GM12878 (cell line): ENCODE measurements at regions not wholly inside any gene's neighbourhood (a gene's known extent, or its start where the extent isn't known, plus 50 kb on each side); places are given as distances from the start of the nearest gene placed in this dataset.

Experiments used
- ATAC-seq: fragments of 200-7000 bp; cut with Tn5 transposase; 3 replicates; pipeline ENCODE4 v1.9.1; 2020; ENCODE audit warnings: mild to moderate bottlenecking, moderate library complexity
- BruUV-seq: library from RNA; stranded (reverse); fragments of 400-500 nt; replicated peaks from 2 replicates; lab custom pipeline; 2021; lab: Mats Ljungman, UMichigan
- CTCF ChIA-PET: fragments of 300-600 bp; sonication (Branson Sonifier 250); formaldehyde crosslinking; extraction: SDS; loops from one replicate; lab custom pipeline; 2021; ENCODE audit warnings: inconsistent platforms; lab: Yijun Ruan, JAX
- POLR2A ChIA-PET: fragments of 350-600 bp; formaldehyde crosslinking; extraction: SDS; loops from one replicate; lab custom pipeline; 2021; ENCODE audit warnings: inconsistent platforms; lab: Charles Lee
- RAD21 ChIA-PET: fragments of 300-600 bp; sonication (Branson Sonifier 250); formaldehyde crosslinking; loops from one replicate; lab custom pipeline; 2023; ENCODE audit warnings: antibody characterized with exemption; ENCODE audit not compliant: unreplicated experiment; lab: Charles Lee
- SMC1A ChIA-PET: fragments of 300-600 bp; sonication (Branson Sonifier 250); formaldehyde crosslinking; loops from one replicate; lab custom pipeline; 2023; ENCODE audit not compliant: unreplicated experiment, uncharacterized antibody; lab: Charles Lee
- DNase-seq: peaks from one replicate; pipeline ENCODE4 v3.0.0-alpha.2; 2011; ENCODE audit warnings: low read depth, low spot score
- FAIRE-seq: peaks from 3 replicates; lab custom pipeline; 2011; peaks lifted over from hg19 to GRCh38; lab: Jason Lieb, UNC
- H2AFZ ChIP-seq: 2 replicates; pipeline ENCODE4 v1.6.0; 2011; ENCODE audit warnings: low read depth, low read length, control low read depth; ENCODE audit not compliant: control insufficient read depth
- H3K27ac ChIP-seq: 2 replicates; pipeline ENCODE4 v1.5.1; 2011; ENCODE audit warnings: control low read depth; ENCODE audit not compliant: control insufficient read depth, insufficient read depth
- H3K27me3 ChIP-seq, 2 experiments: replicated peaks in 1 of 2; 2 replicates each; pipeline versions ENCODE4 v1.6.0 to v1.6.1; 2011; ENCODE audit warnings: low read length in 1 of 2; ENCODE audit not compliant: control insufficient read depth in 2 of 2, insufficient read depth in 2 of 2
- H3K36me3 ChIP-seq, 2 experiments: 2 replicates each; pipeline ENCODE4 v1.5.1; 2011; ENCODE audit warnings: low read length in 1 of 2; ENCODE audit not compliant: control insufficient read depth in 2 of 2, insufficient read depth in 2 of 2
- H3K4me1 ChIP-seq: 2 replicates; pipeline ENCODE4 v1.6.1; 2011; ENCODE audit warnings: mild to moderate bottlenecking, low read length, moderate library complexity, mixed read lengths; ENCODE audit not compliant: control insufficient read depth, insufficient read depth
- H3K4me2 ChIP-seq: 2 replicates; pipeline ENCODE4 v1.6.0; 2011; ENCODE audit warnings: control low read depth; ENCODE audit not compliant: control insufficient read depth, insufficient read depth
- H3K4me3 ChIP-seq: fragments of 200-600 bp; sonication (generic); 2 replicates; pipeline ENCODE4 v1.5.1; 2016
- H3K79me2 ChIP-seq: 2 replicates; pipeline ENCODE4 v1.6.0; 2011; ENCODE audit warnings: low read length; ENCODE audit not compliant: control insufficient read depth, insufficient read depth
- H3K9ac ChIP-seq: 2 replicates; pipeline ENCODE4 v1.8.0; 2011; ENCODE audit warnings: low read length, control low read depth, mixed read lengths; ENCODE audit not compliant: control insufficient read depth, insufficient read depth
- H3K9me3 ChIP-seq: replicated peaks from 3 replicates; pipeline ENCODE4 v1.5.1; 2011; ENCODE audit warnings: mild to moderate bottlenecking, low read length; ENCODE audit not compliant: control insufficient read depth, insufficient read depth
- H4K20me1 ChIP-seq: 2 replicates; pipeline ENCODE4 v1.6.0; 2011; ENCODE audit not compliant: control insufficient read depth, insufficient read depth
- ATF2 ChIP-seq: IDR thresholded peaks from 2 replicates; pipeline ENCODE4 v1.6.1; 2012; ENCODE audit warnings: low read length, inconsistent platforms
- CBFB ChIP-seq: IDR thresholded peaks from 2 replicates; pipeline ENCODE4 v1.6.1; 2016; ENCODE audit warnings: antibody characterized with exemption, low read depth
- EED ChIP-seq: sonication (generic); IDR thresholded peaks from 2 replicates; pipeline ENCODE4 v1.6.1; 2016; ENCODE audit warnings: antibody characterized with exemption, low read depth
- EGR1 ChIP-seq, 2 experiments: IDR thresholded peaks; 1 replicate in 1 of 2; 2 replicates in 1 of 2; pipeline ENCODE4 v1.6.1; 2011 to 2012; ENCODE audit warnings: low read depth in 2 of 2, low read length in 2 of 2, borderline replicate concordance in 1 of 2, mild to moderate bottlenecking in 1 of 2, moderate library complexity in 1 of 2
- HDGF ChIP-seq: fragments of 450-650 bp; IDR thresholded peaks from 2 replicates; pipeline ENCODE4 v1.6.1; 2016; ENCODE audit warnings: antibody characterized with exemption
- IKZF1 ChIP-seq: fragments of 450-650 bp; conservative IDR thresholded peaks from 2 replicates; pipeline ENCODE4 v1.6.1; 2017; ENCODE audit warnings: antibody characterized with exemption, mild to moderate bottlenecking
- KDM1A ChIP-seq: fragments of 200-600 bp; sonication (generic); IDR thresholded peaks from 2 replicates; pipeline ENCODE4 v1.6.1; 2016; ENCODE audit warnings: borderline replicate concordance
- PAX5 ChIP-seq: IDR thresholded peaks from 2 replicates; pipeline ENCODE4 v1.6.1; 2011; ENCODE audit warnings: low read depth, low read length, borderline replicate concordance
- RELB ChIP-seq: fragments of 450-650 bp; IDR thresholded peaks from 2 replicates; pipeline ENCODE4 v1.6.1; 2017; ENCODE audit warnings: low read depth, mild to moderate bottlenecking, moderate library complexity
- SKIL ChIP-seq: fragments of 450-650 bp; IDR thresholded peaks from 2 replicates; pipeline ENCODE4 v1.6.1; 2017; ENCODE audit warnings: mild to moderate bottlenecking, low read depth, inconsistent platforms; ENCODE audit not compliant: poor library complexity, severe bottlenecking
- SREBF1 ChIP-seq: IDR thresholded peaks from 2 replicates; pipeline ENCODE4 v1.6.1; 2012; ENCODE audit warnings: mild to moderate bottlenecking, low read length
- STAT3 ChIP-seq: IDR thresholded peaks from 2 replicates; pipeline ENCODE4 v1.6.1; 2011; ENCODE audit warnings: low read depth, low read length, improper control_type of control experiment
- TBL1XR1 ChIP-seq: IDR thresholded peaks from 2 replicates; pipeline ENCODE4 v1.6.1; 2012; ENCODE audit warnings: low read depth, low read length, improper control_type of control experiment
- ZBTB40 ChIP-seq: fragments of 450-650 bp; IDR thresholded peaks from 2 replicates; pipeline ENCODE4 v1.6.1; 2016; ENCODE audit warnings: mild to moderate bottlenecking, moderate library complexity, borderline replicate concordance
- WGBS: methylation state at CpG from one replicate; pipeline ENCODE4 v1.1.6; 2016; ENCODE audit warnings: low lambda C conversion rate; ENCODE audit not compliant: insufficient replicate concordance, insufficient coverage; ENCODE audit errors: missing lambda C conversion rate; 5-methylcytosine and 5-hydroxymethylcytosine counted together
- in situ Hi-C: fragments of 300-500 bp; cut with MboI; formaldehyde crosslinking; loops from 9 replicates; pipeline ENCODE4 v1.14.3; 2018; ENCODE audit warnings: mixed read lengths
- intact Hi-C: fragments of 100-400 bp; cut with micrococcal nuclease; formaldehyde crosslinking; loops from one replicate; pipeline ENCODE4 v1.14.2; 2022; ENCODE audit not compliant: unreplicated experiment

GRCh38 chr7:89602984-89603383, 551.3 kb upstream of the STEAP1 start:
- H3K27ac ChIP-seq = no peak overlapping the region
- DNase-seq (no peak), ATAC-seq (no peak), FAIRE-seq (no peak)
- H3K79me2 ChIP-seq = no peaks in the 10 kb centered on the region
- no peak overlapping the region for H3K4me3 ChIP-seq
- ChIA-PET CTCF (no interaction called here), SMC1A (no interaction called here), RAD21 (no interaction called here), POLR2A (no interaction called here)
- WGBS = 0% methylated on average over 1 of the region's 1 CpG
- intact Hi-C loops (no loop called here), in situ Hi-C loops (no loop called here)
- no peaks in the 10 kb centered on the region for H3K36me3 ChIP-seq
- no peak overlapping the region for H3K4me2 ChIP-seq
- BruUV-seq = no TSS peak
- no peaks in the 10 kb centered on the region for H4K20me1 ChIP-seq
- H2AFZ ChIP-seq = no peak overlapping the region
- H3K27me3 ChIP-seq = no peaks in the 10 kb centered on the region
- H3K9me3 ChIP-seq = no peaks in the 10 kb centered on the region; the same call in 2 of the 3 replicates
- H3K9ac ChIP-seq = no peak overlapping the region
- H3K4me1 ChIP-seq = no peaks in the 10 kb centered on the region
- no peak for TF ChIP-seq ATF2
- TF ChIP-seq RELB = no peak
- no peak for TF ChIP-seq EED
- TF ChIP-seq EGR1 (IDR thresholded peaks at IDR 0.05; ENCODE audit: borderline replicate concordance in 1 of 2, low read depth in 2 of 2, low read length in 2 of 2) = no peak
- TF ChIP-seq PAX5 = no peak
- no peak for TF ChIP-seq SKIL
- no peak for TF ChIP-seq TBL1XR1
- TF ChIP-seq KDM1A = no peak
- TF ChIP-seq STAT3 = no peak
- TF ChIP-seq IKZF1 = no peak
- TF ChIP-seq HDGF = no peak
- TF ChIP-seq ZBTB40 = no peak
- no peak for TF ChIP-seq CBFB
- no peak for TF ChIP-seq SREBF1
